K562 (cell line): ENCODE measurements at regions not wholly inside any gene's neighbourhood (a gene's known extent, or its start where the extent isn't known, plus 50 kb on each side); places are given as distances from the start of the nearest gene placed in this dataset.

ENCODE experiments used
- HMGXB4 ChIP-seq: sonication (generic); formaldehyde crosslinking; IDR thresholded peaks from 2 replicates; pipeline ENCODE4 v1.8.1; 2023; ENCODE audit warnings: mild to moderate bottlenecking, missing genetic modification reagents
- JUND ChIP-seq, 2 experiments: IDR thresholded peaks; 2 replicates in 1 of 2; 3 replicates in 1 of 2; pipeline ENCODE4 v1.6.1; 2011; ENCODE audit warnings: borderline replicate concordance in 2 of 2, low read depth in 2 of 2, low read length in 2 of 2, improper control_type of control experiment in 1 of 2, missing biosample characterization in 1 of 2, missing genetic modification characterization in 1 of 2, missing genetic modification reagents in 1 of 2
- PHTF2 ChIP-seq: fragments of 250-450 bp; sonication (Bioruptor Pico); IDR thresholded peaks from 2 replicates; pipeline ENCODE4 v1.5.0; 2021; ENCODE audit warnings: mild to moderate bottlenecking
- POLR2A ChIP-seq: fragments of 450-650 bp; conservative IDR thresholded peaks from 2 replicates; pipeline ENCODE4 v1.6.1; 2016

GRCh38 chr18:44425161-44425560 is 255.5 kb upstream of the SETBP1 start:
- TF ChIP-seq PHTF2 (CRISPR knock-in tag) (no peak), POLR2A (no peak), JUND (IDR thresholded peaks at IDR 0.05; ENCODE audit: borderline replicate concordance, low read depth, low read length) (no peak), JUND (tag; IDR thresholded peaks at IDR 0.05; ENCODE audit: borderline replicate concordance, low read depth, low read length) (no peak), HMGXB4 (CRISPR knock-in tag) (no peak)
